ENCODE measurements at regions not wholly inside any gene's neighbourhood (a gene's known extent, or its start where the extent isn't known, plus 50 kb on each side); places are given as distances from the start of the nearest gene placed in this dataset.

- no peak for DNase-seq (ENCODE audit: low spot score)
Observed at GRCh38 chr1:232382671-232383070, 247.3 kb downstream of the SIPA1L2 start.

- no peak for DNase-seq (ENCODE audit: low spot score)
Observed at GRCh38 chr1:232381394-232382100, 248.4 kb downstream of the SIPA1L2 start.

GRCh38 chr1:232380596-232380995 lies 249.3 kb downstream of the SIPA1L2 start:
- no peak for DNase-seq (ENCODE audit: low spot score)

- DNase-seq (ENCODE audit: low spot score): no peak
Observed at GRCh38 chr1:232380131-232380530, 249.8 kb downstream of the SIPA1L2 start.

- no peak for DNase-seq (ENCODE audit: low spot score)
Observed at GRCh38 chr1:232379063-232379434, 250.9 kb downstream of the SIPA1L2 start.

- no peak for DNase-seq (ENCODE audit: low spot score)
Observed at GRCh38 chr1:232378266-232379062, 251.5 kb downstream of the SIPA1L2 start.

- DNase-seq (ENCODE audit: low spot score): no peak
Observed at GRCh38 chr1:232377494-232377770, 252.5 kb downstream of the SIPA1L2 start.

GRCh38 chr1:232376632-232377493 lies 253.1 kb downstream of the SIPA1L2 start:
- DNase-seq (ENCODE audit: low spot score): no peak

GRCh38 chr1:232372841-232373440 lies 257.0 kb downstream of the SIPA1L2 start:
- no peak for DNase-seq (ENCODE audit: low spot score)

GRCh38 chr1:232372431-232372830 lies 257.5 kb downstream of the SIPA1L2 start:
- no peak for DNase-seq (ENCODE audit: low spot score)

GRCh38 chr1:232369451-232370296 lies 260.3 kb downstream of the SIPA1L2 start:
- DNase-seq (ENCODE audit: low spot score): no peak

GRCh38 chr1:232368821-232369321 lies 261.1 kb downstream of the SIPA1L2 start:
- no peak for DNase-seq (ENCODE audit: low spot score)

GRCh38 chr1:232367293-232367692 lies 262.6 kb downstream of the SIPA1L2 start:
- no peak for DNase-seq (ENCODE audit: low spot score)

- no peak for DNase-seq (ENCODE audit: low spot score)
Observed at GRCh38 chr1:232364654-232365382, 265.1 kb downstream of the SIPA1L2 start.

GRCh38 chr1:232363008-232363407 lies 266.9 kb downstream of the SIPA1L2 start:
- DNase-seq (ENCODE audit: low spot score): no peak

- no peak for DNase-seq (ENCODE audit: low spot score)
Observed at GRCh38 chr1:232357416-232357815, 272.5 kb downstream of the SIPA1L2 start.

- DNase-seq (ENCODE audit: low spot score): no peak
Observed at GRCh38 chr1:232355162-232356006, 274.5 kb downstream of the SIPA1L2 start.

GRCh38 chr1:232353001-232353400 lies 276.9 kb downstream of the SIPA1L2 start:
- no peak for DNase-seq (ENCODE audit: low spot score)

GRCh38 chr1:232352366-232352765 lies 277.6 kb downstream of the SIPA1L2 start:
- DNase-seq (ENCODE audit: low spot score): no peak

GRCh38 chr1:232351335-232351734 lies 278.6 kb downstream of the SIPA1L2 start:
- DNase-seq (ENCODE audit: low spot score): no peak
